Vagina (tissue), 2 donors: ENCODE measurements at regions not wholly inside any gene's neighbourhood (a gene's known extent, or its start where the extent isn't known, plus 50 kb on each side); places are given as distances from the start of the nearest gene placed in this dataset.

Experiments
- DNase-seq, 2 donors: peaks; one replicate each; pipeline ENCODE4 v3.0.0-alpha.2; 2017; ENCODE audit errors: extremely low spot score in 2 of 2
- H3K27ac ChIP-seq: fragments of 200-600 bp; sonication (generic); one replicate; pipeline ENCODE4 v1.5.1; 2019
- H3K27me3 ChIP-seq: fragments of 200-600 bp; sonication (generic); one replicate; pipeline ENCODE4 v1.5.1; 2019
- H3K36me3 ChIP-seq, 2 donors: fragments of 200-600 bp; sonication (generic); one replicate each; pipeline ENCODE4 v1.5.1; 2017 to 2019
- H3K4me1 ChIP-seq: fragments of 200-600 bp; sonication (generic); one replicate; pipeline ENCODE4 v1.5.1; 2019
- H3K4me3 ChIP-seq, 2 donors: fragments of 200-600 bp; sonication (generic); 1 replicate in 1 of 2; 2 replicates in 1 of 2; pipeline ENCODE4 v1.5.1; 2016 to 2019
- H3K9me3 ChIP-seq: fragments of 200-600 bp; sonication (generic); one replicate; pipeline ENCODE4 v1.5.1; 2019
- CTCF ChIP-seq, 3 experiments: fragments of 450-650 bp in 2 of 3; fragments of 200-600 bp in 1 of 3; sonication (generic) in 1 of 3; IDR thresholded peaks; one replicate each; pipeline ENCODE4 v1.5.1; 2017 to 2019; ENCODE audit warnings: antibody characterized with exemption in 3 of 3, mild to moderate bottlenecking in 2 of 3, moderate library complexity in 2 of 3
- POLR2A ChIP-seq, 2 donors: fragments of 450-650 bp; IDR thresholded peaks; one replicate each; pipeline ENCODE4 v1.6.1; 2017; ENCODE audit warnings: antibody characterized with exemption in 2 of 2, mild to moderate bottlenecking in 2 of 2, moderate library complexity in 2 of 2
- POLR2AphosphoS5 ChIP-seq, 2 donors: sonication (generic); formaldehyde crosslinking; IDR thresholded peaks; one replicate each; pipeline ENCODE4 v1.9.0; 2017; ENCODE audit warnings: antibody characterized with exemption in 2 of 2, mild to moderate bottlenecking in 2 of 2, low read depth in 1 of 2; ENCODE audit not compliant: insufficient read depth in 1 of 2
- intact Hi-C: fragments of 100-400 bp; cut with DNase I; formaldehyde crosslinking; loops from one replicate; pipeline ENCODE4 v1.15.1; 2023

GRCh38 chr14:34199585-34199984 lies 248.7 kb upstream of the EGLN3 start:
- no peak overlapping the region for H3K27ac ChIP-seq
- no peaks in the 10 kb centered on the region for H3K27me3 ChIP-seq
- no peak overlapping the region for H3K4me3 ChIP-seq
- TF ChIP-seq POLR2A (IDR thresholded peaks at IDR 0.05) (no peak), CTCF (IDR thresholded peaks at IDR 0.05) (no peak)
- no peaks in the 10 kb centered on the region for H3K36me3 ChIP-seq
- no peak for DNase-seq
- H3K9me3 ChIP-seq = no peaks in the 10 kb centered on the region
- intact Hi-C loops = no loop called here
- H3K4me1 ChIP-seq = peaks cover 9% of the 10 kb centered on the region

- no peak overlapping the region for H3K4me3 ChIP-seq
- intact Hi-C loops = no loop called here
- no peaks in the 10 kb centered on the region for H3K27me3 ChIP-seq
- peak in 1 of 2 donors; percentile 64 for DNase-seq
- H3K36me3 ChIP-seq = no peaks in the 10 kb centered on the region
- no peaks in the 10 kb centered on the region for H3K9me3 ChIP-seq
- no peak overlapping the region for H3K27ac ChIP-seq
- TF ChIP-seq CTCF (IDR thresholded peaks at IDR 0.05) (no peak), POLR2AphosphoS5 (IDR thresholded peaks at IDR 0.05; ENCODE audit: insufficient read depth in 1 of 2, low read depth in 1 of 2) (no peak), POLR2A (IDR thresholded peaks at IDR 0.05) (no peak)
- peaks cover 7% of the 10 kb centered on the region for H3K4me1 ChIP-seq
Observed at GRCh38 chr14:34198096-34198495, 247.2 kb upstream of the EGLN3 start.

GRCh38 chr14:34195964-34196363 lies 245.1 kb upstream of the EGLN3 start:
- intact Hi-C loops = no loop called here
- H3K36me3 ChIP-seq = no peaks in the 10 kb centered on the region
- no peak overlapping the region for H3K27ac ChIP-seq
- DNase-seq = no peak
- no peak overlapping the region for H3K4me3 ChIP-seq
- H3K4me1 ChIP-seq = no peaks in the 10 kb centered on the region
- H3K27me3 ChIP-seq = no peaks in the 10 kb centered on the region
- TF ChIP-seq CTCF (IDR thresholded peaks at IDR 0.05) (no peak), POLR2AphosphoS5 (IDR thresholded peaks at IDR 0.05; ENCODE audit: insufficient read depth in 1 of 2, low read depth in 1 of 2) (no peak), POLR2A (IDR thresholded peaks at IDR 0.05) (no peak)
- no peaks in the 10 kb centered on the region for H3K9me3 ChIP-seq

GRCh38 chr14:34190717-34191116 lies 239.8 kb upstream of the EGLN3 start:
- Histone ChIP-seq H3K9me3 (no peaks in the 10 kb centered on the region), H3K27me3 (no peaks in the 10 kb centered on the region), H3K27ac (no peak overlapping the region), H3K4me3 (no peak overlapping the region), H3K36me3 (no peaks in the 10 kb centered on the region), H3K4me1 (no peaks in the 10 kb centered on the region)
- intact Hi-C loops = no loop called here
- TF ChIP-seq POLR2A (IDR thresholded peaks at IDR 0.05) = no peak
- DNase-seq = no peak

- H3K36me3 ChIP-seq = no peaks in the 10 kb centered on the region
- no peak overlapping the region for H3K4me3 ChIP-seq
- H3K27ac ChIP-seq = no peak overlapping the region
- H3K4me1 ChIP-seq = no peaks in the 10 kb centered on the region
- TF ChIP-seq POLR2A (IDR thresholded peaks at IDR 0.05) (no peak), POLR2AphosphoS5 (IDR thresholded peaks at IDR 0.05; ENCODE audit: insufficient read depth in 1 of 2, low read depth in 1 of 2) (no peak), CTCF (IDR thresholded peaks at IDR 0.05) (no peak)
- H3K9me3 ChIP-seq = no peaks in the 10 kb centered on the region
- DNase-seq = no peak
- no peaks in the 10 kb centered on the region for H3K27me3 ChIP-seq
- intact Hi-C loops = no loop called here
Observed at GRCh38 chr14:34189866-34190265, 239.0 kb upstream of the EGLN3 start.

- no peaks in the 10 kb centered on the region for H3K27me3 ChIP-seq
- peak in 1 of 2 donors; percentile 37 for DNase-seq
- TF ChIP-seq CTCF (IDR thresholded peaks at IDR 0.05) (no peak), POLR2A (IDR thresholded peaks at IDR 0.05) (no peak)
- H3K4me1 ChIP-seq = no peaks in the 10 kb centered on the region
- intact Hi-C loops = no loop called here
- H3K27ac ChIP-seq = no peak overlapping the region
- no peaks in the 10 kb centered on the region for H3K36me3 ChIP-seq
- H3K9me3 ChIP-seq = no peaks in the 10 kb centered on the region
- H3K4me3 ChIP-seq = no peak overlapping the region
Observed at GRCh38 chr14:34187519-34188044, 236.7 kb upstream of the EGLN3 start.
